ENCODE measurements at regions not wholly inside any gene's neighbourhood (a gene's known extent, or its start where the extent isn't known, plus 50 kb on each side); places are given as distances from the start of the nearest gene placed in this dataset.

DNA sequence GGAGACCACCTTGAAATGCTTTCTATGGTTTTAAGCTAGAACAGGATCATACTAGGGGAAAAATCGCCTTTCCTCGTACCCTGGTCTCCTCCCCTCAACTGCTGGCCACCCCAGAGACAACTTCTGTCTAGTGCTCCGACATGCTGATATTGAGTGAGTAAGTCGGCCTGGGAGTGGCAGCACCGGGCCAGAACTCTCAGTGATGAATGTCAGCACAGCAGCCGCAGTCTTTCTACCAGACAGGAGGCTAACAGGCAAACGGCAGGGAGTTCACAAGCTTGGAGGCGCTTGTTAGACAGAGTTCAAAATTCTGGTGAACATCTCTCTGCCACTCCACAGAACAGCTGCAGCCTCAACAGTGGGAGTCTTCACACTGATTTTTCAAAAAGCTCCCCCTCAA, 716.9 kb downstream of the ADGRL2 start:
- no peak for FAIRE-seq

GRCh38 chr1:82515650-82516049, 714.9 kb downstream of the ADGRL2 start:
- no peak for FAIRE-seq

DNA sequence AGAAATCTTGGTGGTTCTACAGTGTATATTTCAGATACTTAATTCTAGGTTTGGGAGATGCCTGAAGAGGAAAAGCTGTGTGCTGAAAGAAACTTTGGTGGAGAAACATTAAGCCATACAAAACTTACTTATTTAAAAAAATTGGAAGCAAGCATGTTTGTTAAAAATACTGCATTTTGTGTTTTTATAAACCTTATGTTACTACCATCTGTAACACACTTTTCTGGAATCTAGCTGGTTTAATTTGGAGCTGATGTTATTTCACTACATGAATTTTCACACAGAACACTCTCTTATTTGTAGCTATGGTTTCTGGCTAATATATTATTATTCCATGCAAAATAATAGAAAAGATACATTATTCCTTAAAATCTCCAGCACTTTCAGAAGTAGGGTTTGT, 710.7 kb downstream of the ADGRL2 start:
- FAIRE-seq: no peak

GRCh38 chr1:82510431-82510830, 709.7 kb downstream of the ADGRL2 start:
- no peak for FAIRE-seq

DNA sequence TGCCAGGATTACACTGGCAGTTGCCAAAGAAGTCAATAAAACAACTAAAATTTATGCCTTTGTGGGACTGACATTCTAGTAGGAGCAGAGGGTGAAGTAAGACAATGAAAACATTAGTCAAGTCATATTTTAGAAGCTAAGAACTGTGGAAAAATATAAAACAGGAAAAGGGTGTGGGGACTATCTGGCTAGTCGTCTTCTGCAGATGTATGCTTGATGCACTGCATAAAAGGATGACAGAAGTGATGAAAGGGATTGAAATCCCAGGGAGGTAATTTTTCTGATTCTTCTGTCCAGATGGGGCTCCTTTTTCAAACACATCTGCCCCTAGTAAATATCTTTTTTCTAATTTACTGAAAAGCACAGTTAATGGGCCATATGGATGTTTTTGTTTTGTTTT, 706.3 kb downstream of the ADGRL2 start:
- FAIRE-seq: no peak

DNA sequence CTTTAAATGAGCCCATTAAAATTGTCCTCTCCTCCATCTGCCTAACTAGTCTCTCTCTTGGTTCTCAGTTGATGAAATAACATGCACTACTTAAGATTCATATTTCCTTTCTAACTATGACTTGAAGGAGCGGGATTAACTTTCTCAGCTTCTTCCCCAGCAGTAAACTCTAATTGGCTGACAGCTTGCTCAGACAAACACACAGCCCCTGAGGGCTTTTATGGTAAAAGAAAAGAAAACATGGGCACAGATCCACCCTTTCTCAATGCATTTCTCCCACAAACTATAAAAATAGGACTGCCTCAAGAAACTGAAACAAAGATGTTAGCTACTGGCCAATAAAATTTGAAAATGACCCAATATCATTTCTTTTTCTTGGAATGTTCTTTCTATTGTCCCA, 703.1 kb downstream of the ADGRL2 start:
- no peak for FAIRE-seq

DNA sequence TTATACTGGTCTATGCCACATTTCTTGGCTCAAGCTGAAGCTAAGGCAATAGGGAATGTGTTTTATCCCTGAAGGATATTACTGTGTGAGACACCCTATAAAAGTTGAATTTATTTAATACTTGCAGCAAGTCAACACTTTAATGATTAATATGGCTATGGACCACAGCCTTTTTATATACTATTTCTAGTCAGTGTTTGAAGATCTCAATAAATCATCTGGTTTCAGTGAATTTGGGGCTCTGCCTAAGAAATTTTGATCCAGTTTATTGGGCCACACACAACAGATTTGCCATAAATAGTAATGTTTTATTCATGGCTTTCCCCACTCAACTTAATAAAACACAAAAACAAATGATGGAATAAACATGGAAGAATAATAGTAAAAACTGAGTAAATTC, 698.3 kb downstream of the ADGRL2 start:
- no peak for FAIRE-seq

GRCh38 chr1:82494117-82494516, 693.4 kb downstream of the ADGRL2 start:
- no peak for FAIRE-seq

GRCh38 chr1:82492159-82492558, 691.4 kb downstream of the ADGRL2 start:
- no peak for FAIRE-seq

GRCh38 chr1:82491301-82492048, 690.7 kb downstream of the ADGRL2 start:
- no peak for FAIRE-seq

DNA sequence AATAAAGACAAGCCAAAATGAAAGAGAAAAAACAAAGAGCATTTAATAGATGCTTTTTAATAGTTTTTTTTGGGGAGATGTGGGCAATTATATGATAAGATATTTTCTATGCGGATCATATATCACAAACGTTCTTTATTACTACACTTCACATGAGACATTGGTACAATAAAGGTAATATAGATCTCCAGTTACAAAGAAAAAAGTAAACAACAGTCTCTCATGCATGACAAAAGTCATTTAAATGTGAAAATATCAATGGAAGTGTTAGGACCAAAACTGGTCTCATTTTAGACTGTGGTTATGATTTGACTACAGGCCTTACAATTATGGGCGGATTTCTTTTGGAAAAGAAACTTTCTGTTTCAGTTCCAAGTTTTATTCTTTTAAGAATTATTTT, 687.0 kb downstream of the ADGRL2 start:
- no peak for FAIRE-seq

GRCh38 chr1:82486969-82487368, 686.2 kb downstream of the ADGRL2 start:
- no peak for FAIRE-seq

DNA sequence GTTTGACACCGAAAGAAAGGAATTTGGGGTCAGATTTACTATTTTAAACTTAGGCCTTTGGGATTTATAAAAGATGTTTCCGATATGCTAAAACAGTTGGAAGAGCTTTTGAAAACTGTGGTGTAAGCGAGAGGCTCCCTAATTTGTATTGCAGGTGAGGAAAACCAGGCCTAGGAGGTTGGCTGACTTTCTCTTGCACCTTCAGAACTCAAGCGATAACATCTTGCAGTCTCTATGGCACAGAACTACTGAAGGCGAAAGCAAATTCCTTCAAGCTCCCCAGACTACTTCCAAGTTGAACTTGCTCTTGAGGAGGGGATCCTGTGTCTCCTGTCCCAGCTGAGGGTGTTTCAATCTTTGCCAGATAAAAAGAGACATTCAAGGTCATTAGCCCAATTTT, 685.7 kb downstream of the ADGRL2 start:
- FAIRE-seq: no peak

DNA sequence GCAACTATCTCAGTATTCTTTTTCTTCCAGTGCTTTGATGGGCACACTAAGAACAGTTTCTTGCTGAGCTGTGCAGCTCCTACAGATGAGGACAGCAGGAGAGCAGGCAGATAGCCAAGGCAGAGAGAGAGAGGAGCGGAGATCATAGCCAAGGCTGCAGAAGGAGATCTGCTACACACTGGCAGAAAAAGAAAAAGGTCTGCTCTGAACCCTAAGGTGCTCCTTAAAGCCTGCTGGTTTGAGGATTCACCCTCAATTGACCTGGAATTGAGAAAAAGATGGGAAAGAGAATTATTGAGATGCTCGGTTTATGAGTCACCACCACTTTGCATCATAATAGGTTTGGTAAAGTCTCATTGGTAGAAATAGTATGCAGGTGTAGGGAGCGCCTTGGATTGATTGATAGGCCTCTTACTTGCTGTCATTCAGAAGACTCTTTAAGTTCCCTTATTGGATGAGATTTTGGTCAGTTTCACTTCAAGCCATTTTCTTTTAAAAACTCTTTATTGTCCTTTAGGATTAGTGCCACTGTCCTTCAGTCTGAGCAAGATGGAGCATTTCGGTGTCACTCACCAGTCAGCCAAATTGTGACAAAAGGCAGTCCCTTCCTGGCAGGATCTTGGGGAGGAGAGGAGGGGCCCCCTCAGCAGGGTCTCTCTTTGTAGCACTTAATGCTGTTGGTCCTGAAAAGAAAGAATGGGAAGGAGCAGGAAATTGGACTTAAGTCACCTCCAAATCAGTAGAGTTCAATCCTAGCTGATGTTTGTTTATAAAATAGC, 685.0 kb downstream of the ADGRL2 start:
- no peak for FAIRE-seq

GRCh38 chr1:82483146-82483545, 682.4 kb downstream of the ADGRL2 start:
- FAIRE-seq: no peak

DNA sequence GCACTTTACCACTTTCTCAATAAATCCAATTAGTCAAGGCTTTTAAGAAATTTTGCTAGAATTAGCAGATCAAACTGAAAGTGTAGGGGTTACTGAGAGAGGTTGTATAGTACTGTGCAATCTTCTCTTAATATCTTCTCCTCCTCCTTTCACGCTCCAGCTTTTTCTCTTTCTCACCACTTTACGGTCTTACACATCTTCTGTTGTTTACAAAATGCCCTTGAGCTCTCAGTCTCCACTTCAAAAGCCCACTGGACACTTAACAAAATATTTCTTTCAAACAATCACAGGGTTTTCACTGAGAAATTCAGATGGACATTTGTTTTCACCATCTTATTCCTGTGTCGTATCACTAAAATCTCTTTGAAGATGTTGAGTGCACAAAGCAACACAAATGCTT, 678.2 kb downstream of the ADGRL2 start:
- FAIRE-seq: no peak

DNA sequence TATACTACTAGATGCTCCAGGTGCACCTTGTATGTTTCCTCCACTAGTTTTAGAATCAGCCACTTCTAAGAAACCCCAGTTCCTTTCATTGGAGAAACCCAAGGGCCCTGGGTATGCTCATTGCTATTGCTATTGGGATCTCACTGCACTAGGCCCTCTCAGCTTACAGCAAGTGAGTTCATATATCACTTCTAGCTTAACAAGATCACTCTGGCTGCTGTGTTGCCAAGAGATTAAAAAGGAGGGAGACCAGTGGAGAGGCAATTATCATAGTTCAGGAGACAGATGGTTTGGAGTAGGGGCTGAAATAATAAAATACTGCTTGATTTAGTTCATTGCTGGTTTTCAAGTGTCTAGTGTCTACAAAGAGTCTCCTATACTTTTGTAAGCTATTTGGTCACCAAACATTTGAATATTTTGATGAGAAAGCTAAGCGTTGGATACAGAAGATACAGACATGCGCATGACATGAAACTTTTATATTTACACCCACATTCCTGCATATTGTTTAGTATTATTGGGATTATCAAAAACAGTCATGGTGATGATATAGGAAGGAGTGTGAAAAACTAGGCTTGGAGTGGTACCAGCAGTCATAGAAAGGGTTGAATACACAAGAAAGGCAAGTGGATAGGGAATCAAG, 671.9 kb downstream of the ADGRL2 start:
- FAIRE-seq: no peak

GRCh38 chr1:82466891-82467290, 666.2 kb downstream of the ADGRL2 start:
- peak; percentile 6 for FAIRE-seq

GRCh38 chr1:82466416-82466815, 665.7 kb downstream of the ADGRL2 start:
- peak; percentile 9 for FAIRE-seq

- FAIRE-seq: no peak
Observed at GRCh38 chr1:82465024-82465423, 664.3 kb downstream of the ADGRL2 start.

GRCh38 chr1:82464362-82465001, 663.7 kb downstream of the ADGRL2 start:
- no peak for FAIRE-seq

DNA sequence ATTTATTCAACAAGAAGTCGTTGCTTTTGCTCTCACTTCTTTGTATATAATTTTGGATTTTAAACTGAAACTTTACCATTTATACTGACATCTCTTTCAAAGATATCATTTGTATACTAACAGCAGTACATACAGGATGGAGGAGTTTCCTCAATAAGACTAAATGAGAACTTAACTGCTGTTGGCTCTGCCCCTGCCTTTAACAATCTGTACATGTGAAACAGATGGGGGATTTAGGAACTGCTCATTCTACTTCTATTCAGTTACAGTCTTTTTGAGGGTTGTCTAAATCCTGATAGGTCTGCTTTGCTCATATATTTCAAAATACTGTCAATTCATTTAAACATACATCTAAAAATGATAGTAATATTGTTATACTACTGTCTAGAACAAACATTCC, 663.2 kb downstream of the ADGRL2 start:
- FAIRE-seq: no peak

- peak; percentile 48 for FAIRE-seq
Observed at GRCh38 chr1:82462366-82462765, 661.6 kb downstream of the ADGRL2 start.

DNA sequence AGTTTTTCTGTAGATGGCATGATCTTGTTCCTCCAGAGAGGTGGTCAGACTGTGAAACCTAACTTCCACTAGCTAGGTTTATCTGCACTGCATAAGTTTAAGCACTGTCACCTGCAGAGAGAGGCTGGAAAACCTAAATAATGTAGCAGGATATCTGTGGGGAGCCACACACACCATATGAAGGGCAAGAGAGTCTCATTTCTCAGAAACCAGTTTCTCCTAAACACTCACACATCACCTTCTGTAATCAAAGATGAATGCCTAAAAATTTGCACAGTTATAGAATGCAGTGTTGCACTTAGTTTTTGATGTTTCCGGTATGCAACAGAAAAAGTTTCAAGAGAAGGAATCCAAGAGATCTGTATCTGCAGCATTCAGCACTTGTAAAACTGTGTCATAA, 654.6 kb downstream of the ADGRL2 start:
- FAIRE-seq: no peak
